ENCODE measurements at regions not wholly inside any gene's neighbourhood (a gene's known extent, or its start where the extent isn't known, plus 50 kb on each side); places are given as distances from the start of the nearest gene placed in this dataset.

GRCh38 chrX:39630344-39630743 lies 467.4 kb downstream of the BCOR start:
- TF ChIP-seq CTCF (IDR thresholded peaks at IDR 0.05) (no peak), POLR2A (IDR thresholded peaks at IDR 0.05) (no peak)

All from body of pancreas (tissue), 4 donors.